Thyroid gland (tissue), 4 donors: ENCODE measurements at regions not wholly inside any gene's neighbourhood (a gene's known extent, or its start where the extent isn't known, plus 50 kb on each side); places are given as distances from the start of the nearest gene placed in this dataset.

Experiments
- DNase-seq, 2 donors: peaks; one replicate each; pipeline ENCODE4 v3.0.0-alpha.2; 2019
- H3K27ac ChIP-seq, 3 donors: fragments of 200-600 bp; sonication (generic); 1 replicate in 2 of 3; 2 replicates in 1 of 3; pipeline ENCODE4 v1.5.1; 2016 to 2019; ENCODE audit warnings: mild to moderate bottlenecking in 1 of 3, moderate library complexity in 1 of 3
- H3K27me3 ChIP-seq: fragments of 200-600 bp; sonication (generic); one replicate; pipeline ENCODE4 v1.5.1; 2019
- H3K36me3 ChIP-seq, 2 donors: fragments of 200-600 bp; sonication (generic); one replicate each; pipeline ENCODE4 v1.5.1; 2016 to 2019
- H3K4me1 ChIP-seq, 2 donors: fragments of 200-600 bp; sonication (generic); one replicate each; pipeline ENCODE4 v1.5.1; 2017 to 2019
- H3K4me3 ChIP-seq, 3 donors: fragments of 200-600 bp; sonication (generic); replicated peaks in 1 of 3; 1 replicate in 2 of 3; 2 replicates in 1 of 3; pipeline ENCODE4 v1.5.1; 2016; ENCODE audit warnings: mild to moderate bottlenecking in 1 of 3
- H3K9me3 ChIP-seq: fragments of 200-600 bp; sonication (generic); one replicate; pipeline ENCODE4 v1.5.1; 2017
- CTCF ChIP-seq, 6 experiments: fragments of 200-600 bp in 3 of 6; fragments of 450-650 bp in 3 of 6; sonication (generic) in 3 of 6; IDR thresholded peaks; one replicate each; pipeline ENCODE4 v1.5.1; 2016 to 2019; ENCODE audit warnings: antibody characterized with exemption in 6 of 6, mild to moderate bottlenecking in 2 of 6, inconsistent platforms in 1 of 6, moderate library complexity in 1 of 6
- POLR2A ChIP-seq, 2 donors: fragments of 450-650 bp; IDR thresholded peaks; one replicate each; pipeline ENCODE4 v1.6.1; 2017; ENCODE audit warnings: antibody characterized with exemption in 2 of 2, mild to moderate bottlenecking in 2 of 2, moderate library complexity in 1 of 2
- WGBS, 2 donors: methylation state at CpG; one replicate each; pipeline ENCODE4 v1.1.5; 2017; 5-methylcytosine and 5-hydroxymethylcytosine counted together
- intact Hi-C: fragments of 100-400 bp; cut with DNase I; formaldehyde crosslinking; loops from one replicate; pipeline ENCODE4 v1.15.1; 2023

- intact Hi-C loops, result no loop called here
- no peak for DNase-seq
- no peaks in the 10 kb centered on the region for H3K36me3 ChIP-seq
- H3K9me3 ChIP-seq, result no peaks in the 10 kb centered on the region
- no peak overlapping the region for H3K27ac ChIP-seq
- 96% methylated on average over 2 of the region's 2 CpGs for WGBS, 2 donors
- no peaks in the 10 kb centered on the region for H3K4me1 ChIP-seq
- no peaks in the 10 kb centered on the region for H3K27me3 ChIP-seq
- no peak for TF ChIP-seq POLR2A (IDR thresholded peaks at IDR 0.05)
- TF ChIP-seq CTCF (IDR thresholded peaks at IDR 0.05), result no peak
- no peak overlapping the region for H3K4me3 ChIP-seq
Observed at GRCh38 chr10:28922127-28922526, 244.8 kb downstream of the BAMBI start.

- no peaks in the 10 kb centered on the region for H3K27me3 ChIP-seq
- no peak overlapping the region for H3K4me3 ChIP-seq
- intact Hi-C loops, result no loop called here
- no peaks in the 10 kb centered on the region for H3K9me3 ChIP-seq
- no peaks in the 10 kb centered on the region for H3K36me3 ChIP-seq
- no peak for DNase-seq
- H3K27ac ChIP-seq, result no peak overlapping the region
- 91 to 96% methylated on average over 2 of the region's 2 CpGs for WGBS, 2 donors
- H3K4me1 ChIP-seq, result no peaks in the 10 kb centered on the region
- TF ChIP-seq CTCF (IDR thresholded peaks at IDR 0.05) (no peak), POLR2A (IDR thresholded peaks at IDR 0.05) (no peak)
Observed at GRCh38 chr10:28922861-28923260, 245.5 kb downstream of the BAMBI start.

GRCh38 chr10:28924717-28925116 lies 247.4 kb downstream of the BAMBI start:
- intact Hi-C loops, result no loop called here
- TF ChIP-seq CTCF (IDR thresholded peaks at IDR 0.05), result no peak
- no peak for TF ChIP-seq POLR2A (IDR thresholded peaks at IDR 0.05)
- WGBS, 2 donors, result 77 to 85% methylated on average over 5 to 7 of the region's 10 CpGs
- H3K27ac ChIP-seq, result no peak overlapping the region
- no peaks in the 10 kb centered on the region for H3K36me3 ChIP-seq
- H3K27me3 ChIP-seq, result no peaks in the 10 kb centered on the region
- no peaks in the 10 kb centered on the region for H3K9me3 ChIP-seq
- H3K4me1 ChIP-seq, result no peaks in the 10 kb centered on the region
- DNase-seq, result no peak
- no peak overlapping the region for H3K4me3 ChIP-seq

- Histone ChIP-seq H3K27me3 (no peaks in the 10 kb centered on the region), H3K27ac (no peak overlapping the region), H3K36me3 (no peaks in the 10 kb centered on the region), H3K4me3 (no peak overlapping the region), H3K4me1 (no peaks in the 10 kb centered on the region), H3K9me3 (no peaks in the 10 kb centered on the region)
- DNase-seq, result no peak
- WGBS, 2 donors, result 54 to 55% methylated on average over 11 to 19 of the region's 32 CpGs
- TF ChIP-seq CTCF (IDR thresholded peaks at IDR 0.05) (no peak), POLR2A (IDR thresholded peaks at IDR 0.05) (no peak)
- intact Hi-C loops, result no loop called here
Observed at GRCh38 chr10:28925121-28925663, 247.9 kb downstream of the BAMBI start.

- no peaks in the 10 kb centered on the region for H3K4me1 ChIP-seq
- no peaks in the 10 kb centered on the region for H3K36me3 ChIP-seq
- no peak overlapping the region for H3K4me3 ChIP-seq
- WGBS, 2 donors, result 95 to 96% methylated on average over 3 of the region's 3 CpGs
- no peaks in the 10 kb centered on the region for H3K9me3 ChIP-seq
- no peak for DNase-seq
- intact Hi-C loops, result no loop called here
- H3K27ac ChIP-seq, result no peak overlapping the region
- H3K27me3 ChIP-seq, result no peaks in the 10 kb centered on the region
- TF ChIP-seq POLR2A (IDR thresholded peaks at IDR 0.05), result no peak
- TF ChIP-seq CTCF (IDR thresholded peaks at IDR 0.05), result no peak
Observed at GRCh38 chr10:28926932-28927331, 249.6 kb downstream of the BAMBI start.
